Stimulated activated CD4-positive, alpha-beta T cell treated with anti-CD3 and anti-CD28 coated beads, Interleukin-4, amount 100 ng/mL, for 24 hours (primary cell): ENCODE measurements at regions not wholly inside any gene's neighbourhood (a gene's known extent, or its start where the extent isn't known, plus 50 kb on each side); places are given as distances from the start of the nearest gene placed in this dataset.

Experiments
- DNase-seq: peaks from one replicate; pipeline ENCODE4 v3.0.0-alpha.2; 2020

DNA sequence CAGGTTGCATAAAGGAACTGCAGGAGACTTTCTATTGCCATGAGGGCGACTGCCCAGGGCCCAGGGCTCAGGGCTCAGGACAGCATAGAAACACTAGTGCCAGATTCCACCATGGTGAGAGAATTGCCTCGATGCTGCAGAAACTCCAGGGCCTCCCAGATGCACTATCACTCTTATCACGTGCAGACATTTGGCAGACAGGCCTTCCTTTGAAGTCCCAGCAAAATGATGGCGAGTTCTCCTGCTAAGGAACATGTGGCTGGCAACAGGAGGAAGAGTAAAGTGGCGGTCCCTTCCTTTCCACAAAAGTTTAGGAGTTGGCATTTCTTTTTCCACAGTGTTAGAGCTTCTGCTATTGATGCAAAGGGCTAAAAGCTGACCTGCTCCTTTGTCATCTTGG is 214.0 kb upstream of the LNX1 start:
- no peak for DNase-seq

DNA sequence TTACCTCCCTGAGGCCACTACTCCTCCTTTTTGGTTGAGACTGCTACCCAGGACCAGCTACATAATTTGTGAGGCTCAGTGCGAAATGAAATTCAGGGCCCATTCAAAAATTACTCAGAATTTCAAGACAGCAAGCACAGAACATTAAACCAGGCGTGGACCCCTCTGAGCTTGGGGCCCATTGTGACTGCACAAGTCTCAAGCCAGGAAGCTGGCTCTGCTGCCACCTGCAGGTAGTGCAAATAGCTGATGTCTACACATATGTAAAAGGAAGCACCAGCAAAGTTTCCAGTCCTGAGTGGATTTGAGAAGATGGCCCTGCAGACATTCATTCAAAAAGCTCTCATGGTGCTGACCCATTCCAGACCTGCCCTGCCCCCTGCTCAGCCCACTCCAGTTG is 213.4 kb upstream of the LNX1 start:
- peak; percentile 7 for DNase-seq

DNA sequence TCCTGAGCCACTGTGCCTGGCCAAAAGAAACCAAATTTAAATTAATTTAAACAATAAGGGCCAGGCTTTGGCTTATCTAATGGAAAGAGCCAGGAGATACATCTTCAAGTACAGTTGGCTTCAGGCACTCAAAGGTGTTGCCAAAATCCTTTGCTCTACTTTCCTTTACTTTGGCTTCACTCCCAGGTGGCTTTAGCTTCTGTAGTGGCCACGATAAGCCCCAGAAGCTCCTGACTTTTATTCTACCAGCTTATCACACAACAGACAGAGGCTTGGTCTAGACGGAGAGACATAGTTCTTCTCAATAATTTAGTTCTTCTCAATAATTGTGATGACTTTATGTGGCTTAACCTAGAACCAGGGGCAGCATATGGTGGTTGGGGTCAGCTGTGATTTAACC is 211.2 kb upstream of the LNX1 start:
- no peak for DNase-seq

DNA sequence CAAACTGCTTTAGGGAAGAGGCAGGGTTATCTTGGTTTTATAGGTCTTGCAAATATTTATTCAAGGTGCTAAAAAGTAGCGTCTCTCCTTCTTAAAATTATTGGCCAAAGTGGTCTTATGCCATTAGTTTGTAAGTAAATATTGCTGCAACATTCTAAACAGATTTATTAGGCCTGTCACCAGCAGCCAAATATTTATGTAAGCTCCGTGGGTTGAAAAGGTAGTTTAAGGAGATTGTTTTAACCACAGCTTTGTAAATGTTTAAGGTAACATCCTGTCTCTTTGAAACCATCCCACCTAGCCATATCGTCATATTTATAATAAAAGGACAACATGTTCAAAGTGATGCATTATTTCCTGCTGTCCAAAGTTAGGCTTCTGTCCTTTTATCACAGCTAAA is 210.1 kb upstream of the LNX1 start:
- no peak for DNase-seq

DNA sequence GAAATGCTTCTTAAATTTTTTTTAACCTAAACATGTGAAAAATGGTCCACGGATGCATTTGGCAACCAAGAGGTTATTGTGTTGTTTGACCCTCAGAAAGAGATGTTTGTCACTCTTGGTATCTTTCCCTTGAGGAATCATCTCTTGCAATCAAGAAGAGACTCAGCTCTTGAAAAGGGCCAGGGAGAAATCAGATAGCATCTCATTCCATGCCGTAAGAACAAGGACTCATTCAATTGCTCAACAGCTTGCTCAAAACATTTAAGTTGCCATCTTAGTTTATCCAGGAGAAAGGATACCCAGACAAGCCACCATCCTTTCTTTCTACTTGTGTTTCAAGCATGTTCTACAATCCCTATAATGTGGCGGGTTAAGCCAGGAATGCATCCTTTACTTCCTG is 209.5 kb upstream of the LNX1 start:
- DNase-seq: no peak

DNA sequence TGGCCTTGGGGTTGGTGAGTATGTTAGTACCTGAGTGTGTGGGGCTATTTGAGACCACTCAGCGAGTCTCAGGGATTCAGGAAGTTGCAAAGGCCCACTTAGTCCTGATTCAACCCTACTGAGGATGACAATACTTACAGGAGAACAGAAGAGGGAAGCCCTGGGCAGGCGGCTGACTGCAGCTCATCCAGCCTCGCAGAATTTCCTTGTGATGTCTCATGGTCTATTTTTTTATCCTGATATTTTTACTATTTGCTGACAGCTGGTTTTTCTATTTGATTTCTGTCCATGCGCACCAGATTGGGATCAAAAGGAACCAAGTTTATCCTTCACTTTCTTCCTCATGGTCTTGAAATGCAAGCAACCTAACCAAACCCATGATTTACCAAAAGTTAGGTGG is 201.8 kb upstream of the LNX1 start:
- DNase-seq: no peak

DNA sequence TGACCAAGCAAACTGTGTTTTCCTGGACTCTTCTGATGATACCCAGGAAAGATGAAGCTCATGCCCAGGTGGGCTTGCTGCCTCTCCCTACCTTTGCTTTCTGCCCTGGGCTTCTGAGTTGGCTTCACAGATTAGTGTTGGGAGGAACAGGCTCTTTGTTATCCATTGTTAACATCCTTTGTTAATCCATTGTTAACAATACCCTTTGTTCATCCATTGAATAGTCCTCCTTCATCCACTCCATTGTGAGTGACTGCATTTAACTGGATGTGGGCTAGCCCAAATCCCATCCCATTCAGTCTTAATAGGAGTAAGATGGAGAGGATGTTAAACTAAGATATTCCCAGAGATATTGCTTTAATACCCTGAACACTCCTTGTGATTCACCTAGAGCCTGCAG is 199.0 kb upstream of the LNX1 start:
- no peak for DNase-seq

DNA sequence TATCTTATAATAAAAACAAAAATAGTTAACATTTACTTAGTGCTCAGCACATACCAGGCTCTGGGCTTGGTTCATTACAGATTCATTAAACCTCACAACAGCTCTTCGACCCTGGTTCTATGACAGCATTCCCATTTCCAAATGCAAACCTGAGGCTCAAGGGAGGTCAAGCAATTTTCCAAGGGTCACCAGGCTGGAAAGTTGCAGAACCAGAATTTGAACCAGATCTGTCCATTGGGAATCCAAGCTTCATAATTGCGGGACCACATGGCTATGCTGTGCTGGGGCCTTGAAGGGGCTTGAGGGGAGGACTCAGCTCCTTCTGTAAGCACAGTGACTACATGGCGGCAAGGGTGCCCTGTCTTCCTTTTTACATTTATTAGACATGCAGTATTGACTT is 197.3 kb upstream of the LNX1 start:
- DNase-seq: no peak

DNA sequence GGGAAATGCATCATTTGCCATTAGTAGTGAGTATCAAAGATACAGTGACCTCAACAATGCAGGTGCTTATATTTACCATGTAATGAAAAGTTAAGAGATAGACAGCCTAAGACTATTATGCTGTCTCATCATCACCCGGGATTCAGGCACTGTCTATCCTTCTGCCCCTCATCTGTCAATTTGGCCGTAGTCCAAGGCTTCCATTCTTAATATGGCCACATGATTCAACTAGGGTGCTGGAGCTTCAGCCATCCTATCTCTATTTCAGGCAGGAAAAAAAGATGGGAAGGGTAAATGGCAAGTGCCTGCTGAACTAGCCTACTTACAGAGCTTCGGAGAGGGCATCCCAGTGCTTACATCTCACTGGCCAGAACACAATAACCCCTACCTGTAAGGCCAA is 196.7 kb upstream of the LNX1 start:
- DNase-seq: no peak

DNA sequence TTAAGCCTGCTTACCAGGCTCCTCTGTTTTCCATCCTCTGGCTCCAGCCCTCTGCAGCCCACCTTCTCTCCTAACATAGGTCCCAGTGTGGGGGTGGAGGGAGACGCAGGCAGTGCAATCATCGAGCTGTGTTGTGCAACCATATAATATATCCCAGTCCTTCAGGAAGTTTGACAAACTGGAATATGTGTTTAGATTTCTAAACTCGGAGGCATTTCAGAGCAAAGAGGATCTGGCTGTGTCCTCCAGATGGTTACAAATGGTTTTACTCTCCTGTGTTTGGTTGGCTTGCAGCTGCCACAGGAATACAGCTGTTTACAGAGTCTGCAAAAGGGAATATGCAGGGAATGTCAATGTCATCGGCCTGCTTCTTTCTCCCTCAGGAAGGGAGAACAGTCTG is 195.3 kb upstream of the LNX1 start:
- DNase-seq: no peak

DNA sequence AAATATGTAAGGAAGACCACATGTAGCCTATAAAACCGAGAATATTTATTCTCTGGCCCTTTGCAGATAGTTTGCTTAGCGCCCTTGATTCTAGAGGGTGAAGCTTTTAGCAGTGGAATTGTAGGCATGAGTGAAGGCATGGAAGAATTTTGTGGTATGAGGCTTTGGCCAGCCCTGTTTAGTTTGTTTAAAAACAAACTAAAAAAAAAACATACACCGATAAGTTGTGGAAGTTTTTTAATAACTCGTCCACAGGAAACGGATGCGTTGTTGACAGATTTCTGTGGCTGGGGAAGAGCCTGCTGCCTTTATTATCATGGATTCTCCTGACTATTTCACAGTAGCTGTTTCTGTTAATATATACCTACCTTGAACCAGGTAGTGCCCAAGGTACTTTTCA is 194.7 kb upstream of the LNX1 start:
- DNase-seq: no peak

DNA sequence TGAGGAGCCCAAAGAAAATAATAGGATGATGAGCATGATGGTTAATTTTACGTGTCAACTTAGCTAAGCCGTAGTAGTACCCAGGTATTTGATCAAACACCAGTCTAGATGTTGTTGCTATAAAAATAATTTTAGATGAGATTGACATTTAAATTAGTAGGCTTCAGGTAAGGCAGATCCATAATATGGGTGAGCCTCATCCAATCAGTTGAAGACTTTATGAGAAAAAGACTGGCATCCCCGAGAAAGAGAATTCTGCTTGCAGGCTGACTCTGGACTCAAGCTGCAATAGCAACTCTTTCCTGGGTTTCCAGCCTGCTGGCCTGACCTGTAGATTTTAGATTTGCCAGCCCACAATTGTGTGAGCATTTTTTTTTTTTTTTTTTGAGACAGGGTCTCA is 192.8 kb upstream of the LNX1 start:
- no peak for DNase-seq

DNA sequence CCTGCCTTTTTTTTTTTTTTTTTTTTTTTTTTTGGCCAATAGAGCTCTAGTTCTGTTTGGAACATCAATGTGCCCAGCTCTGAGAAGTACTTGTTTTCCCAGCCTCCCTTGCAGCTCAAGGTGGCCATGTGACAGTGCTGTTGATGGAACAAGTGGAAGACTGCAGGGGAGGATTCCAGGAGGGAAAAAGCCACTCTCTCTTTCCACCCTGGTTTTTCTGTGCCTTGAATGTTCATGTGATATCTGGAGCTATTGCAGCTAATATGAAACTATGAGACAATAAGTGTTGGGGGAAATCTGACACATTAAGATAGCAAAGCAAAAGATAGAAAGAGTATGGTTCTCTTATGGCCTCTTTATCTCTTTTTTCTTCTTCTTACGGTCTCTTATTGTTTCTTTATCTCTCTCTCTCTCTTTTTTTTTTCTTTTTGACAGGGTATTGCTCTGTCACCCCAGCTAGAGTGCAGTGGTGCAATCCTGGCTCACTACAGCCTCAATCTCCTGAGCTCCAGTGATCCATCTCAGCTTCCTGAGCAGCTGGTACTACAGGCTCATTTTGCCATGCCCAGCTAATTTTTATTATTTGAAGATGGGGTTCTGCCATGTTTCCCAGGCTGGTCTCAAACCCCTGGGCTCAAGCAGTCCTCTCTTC is 192.0 kb upstream of the LNX1 start:
- DNase-seq: no peak

DNA sequence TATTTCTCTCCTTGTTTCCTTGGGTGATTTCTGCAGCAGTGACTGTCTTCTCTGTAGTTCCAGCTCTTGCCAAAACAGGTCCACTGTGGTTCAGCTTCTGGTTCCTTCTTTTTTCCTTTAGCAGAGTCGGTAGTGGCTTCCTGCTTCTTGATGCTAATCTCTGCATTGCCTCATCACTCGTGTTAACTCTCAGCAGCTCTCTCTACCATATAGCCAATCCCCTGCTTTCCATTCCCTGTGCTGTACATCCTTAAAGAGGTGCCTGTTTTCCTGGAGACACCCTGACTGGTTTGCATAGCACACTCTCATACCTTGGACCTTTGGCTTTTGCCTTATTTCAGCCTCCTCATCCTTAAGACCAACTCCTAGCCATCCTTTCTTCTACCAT is 191.2 kb upstream of the LNX1 start:
- no peak for DNase-seq

DNA sequence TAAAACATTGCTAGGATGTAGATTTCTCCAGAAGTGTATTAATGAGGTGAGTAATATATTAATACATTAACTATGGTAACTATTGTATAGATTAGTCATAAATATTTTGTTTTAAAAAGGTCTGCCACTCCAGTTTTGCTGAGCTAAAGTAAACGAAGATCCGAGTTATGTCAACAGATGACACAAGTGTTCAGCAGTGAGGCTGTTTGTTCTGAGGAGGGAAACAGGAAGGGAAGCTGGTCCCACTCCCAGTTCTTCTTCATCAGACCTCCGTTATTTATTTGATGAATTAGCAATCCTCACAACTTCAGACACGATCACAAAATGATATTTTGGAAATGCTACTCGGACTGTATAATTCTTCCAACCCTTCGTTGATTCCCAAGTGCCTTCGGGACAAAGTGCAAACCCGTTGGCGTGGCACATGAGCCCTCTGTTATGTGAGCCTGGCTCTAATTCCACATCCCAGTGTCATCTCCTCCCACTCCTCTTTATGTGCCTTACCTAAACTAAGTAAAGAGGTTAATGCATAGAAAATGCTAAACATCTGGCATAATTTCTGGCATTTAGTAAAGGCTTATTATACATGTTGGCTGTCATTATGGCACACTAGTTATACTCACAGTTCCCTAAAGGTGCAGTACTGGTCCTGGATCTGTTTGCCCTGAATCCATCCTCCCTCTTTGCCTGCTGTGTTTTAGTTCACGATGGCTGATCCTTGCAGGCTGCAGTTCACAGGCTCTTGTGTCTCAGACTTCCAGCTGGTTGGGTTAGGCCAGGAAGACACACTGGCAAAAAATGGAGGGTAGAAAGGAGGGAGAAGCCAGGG is 190.6 kb upstream of the LNX1 start:
- no peak for DNase-seq

DNA sequence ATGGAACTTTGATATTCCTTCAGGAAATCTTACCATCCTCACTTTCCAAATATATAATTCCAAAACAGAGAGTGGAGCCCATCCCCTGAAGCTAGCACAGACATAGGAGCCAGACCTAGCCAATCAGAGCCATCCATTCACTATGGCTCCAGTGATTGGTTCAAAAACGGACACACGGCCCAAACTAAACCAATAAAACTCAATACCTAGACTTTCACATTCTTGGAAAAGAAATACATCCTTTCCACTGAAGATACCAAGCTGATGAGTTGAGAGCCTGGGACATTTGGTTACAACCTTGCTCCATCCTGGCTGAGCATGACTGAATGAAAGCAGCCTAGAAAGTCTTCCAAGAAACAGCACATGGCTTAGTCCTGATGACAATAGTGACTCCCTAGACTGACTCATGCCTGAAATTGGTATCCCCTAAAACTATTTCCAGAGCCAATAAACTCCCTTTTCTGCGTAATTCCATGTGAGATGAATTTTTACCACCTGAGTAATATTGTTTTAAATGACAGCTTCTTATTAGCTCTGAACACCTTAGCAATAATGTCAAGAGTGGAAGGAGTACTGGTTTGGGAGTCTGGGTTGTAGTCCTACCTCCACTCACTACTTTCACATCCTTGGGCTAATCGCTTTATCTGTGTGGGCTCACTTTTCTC is 189.6 kb upstream of the LNX1 start:
- DNase-seq: no peak

DNA sequence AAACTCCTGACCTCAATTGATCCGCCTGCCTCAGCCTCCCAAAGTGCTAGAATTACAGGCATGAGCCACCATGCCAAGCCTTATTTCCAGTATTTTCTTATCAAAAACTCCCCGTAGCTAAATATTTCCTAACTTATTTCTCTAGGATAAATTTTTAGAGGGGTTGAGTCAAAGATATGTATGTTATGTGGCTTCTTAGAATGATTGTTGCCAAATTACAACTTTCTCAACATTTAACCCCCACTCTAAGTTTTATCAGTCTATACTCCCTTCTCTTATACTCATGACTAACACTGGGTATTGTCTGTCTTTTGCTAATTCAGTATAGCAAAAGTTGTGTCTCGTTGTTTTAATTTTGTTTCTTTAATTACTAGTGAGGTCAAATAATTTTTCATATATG is 187.7 kb upstream of the LNX1 start:
- no peak for DNase-seq

DNA sequence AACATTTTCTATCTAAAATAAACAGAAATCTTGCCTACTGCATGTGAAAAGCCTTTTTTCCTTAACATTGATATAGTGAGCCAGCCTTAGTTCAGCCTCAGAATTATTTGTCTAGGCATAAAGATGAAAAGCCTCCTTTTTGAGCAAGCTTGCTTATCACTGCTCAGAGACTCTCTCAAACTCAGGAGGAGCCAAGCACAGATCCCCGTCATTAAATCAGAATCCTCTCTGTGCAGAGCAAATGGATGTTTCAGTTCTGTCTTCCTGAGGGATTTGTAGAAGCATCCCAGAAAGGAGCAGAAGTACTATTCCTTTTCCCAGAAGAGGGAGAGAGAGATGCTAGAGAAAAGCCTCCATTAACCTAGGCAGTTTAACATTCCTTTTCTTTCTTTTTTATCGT is 186.9 kb upstream of the LNX1 start:
- DNase-seq: no peak

DNA sequence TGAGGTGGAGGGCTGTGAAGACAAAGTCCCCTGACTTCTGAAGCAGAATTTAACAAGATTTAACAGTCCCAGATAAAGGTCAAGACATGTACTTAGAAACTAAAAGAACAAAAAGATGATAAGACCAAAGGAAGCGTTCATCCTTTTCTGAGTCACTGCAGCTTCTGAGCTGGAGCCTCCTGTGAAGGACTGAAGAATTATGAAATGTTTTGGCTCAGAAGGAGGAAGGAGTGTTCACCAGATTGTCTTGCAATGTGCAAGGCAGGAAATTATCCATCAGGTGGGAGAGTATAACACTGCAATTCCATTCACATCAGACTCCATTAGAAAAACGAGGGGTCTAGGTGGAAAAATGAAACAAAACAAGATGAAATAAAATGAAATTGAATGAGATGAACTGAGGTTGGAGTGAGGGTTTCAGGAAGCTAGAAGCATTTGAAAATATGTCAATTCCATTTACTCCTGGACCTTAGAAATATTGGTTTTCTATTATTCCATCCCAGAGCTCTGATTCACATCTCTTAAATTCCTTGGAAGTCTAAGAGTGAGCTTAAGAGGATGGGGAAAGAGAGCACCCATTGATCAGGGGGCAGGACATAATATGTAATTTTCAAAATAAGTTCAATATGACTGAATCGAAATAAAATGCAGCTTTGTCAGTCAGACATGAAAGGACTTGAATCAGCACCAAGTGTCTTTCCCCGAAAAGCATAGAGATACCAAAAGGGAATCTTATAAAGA is 186.1 kb upstream of the LNX1 start:
- no peak for DNase-seq

DNA sequence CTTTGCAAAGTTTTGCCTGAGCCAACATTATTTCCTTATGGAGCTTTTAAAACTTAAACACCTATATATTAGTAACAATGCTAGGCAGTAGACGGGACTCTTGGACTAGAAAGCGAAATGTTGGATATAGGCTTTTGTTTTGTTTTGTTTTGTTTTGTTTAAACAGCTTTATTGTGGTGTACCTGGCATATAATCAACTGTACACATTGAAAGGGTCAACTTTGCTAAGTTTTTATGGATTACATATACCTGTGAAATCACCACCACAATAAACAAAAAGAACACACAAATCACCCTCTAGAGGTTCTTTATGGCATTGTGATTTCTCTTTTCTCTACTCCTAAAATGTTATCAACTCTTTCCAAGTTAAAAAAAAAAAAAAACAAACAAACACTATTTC is 184.9 kb upstream of the LNX1 start:
- DNase-seq: no peak

DNA sequence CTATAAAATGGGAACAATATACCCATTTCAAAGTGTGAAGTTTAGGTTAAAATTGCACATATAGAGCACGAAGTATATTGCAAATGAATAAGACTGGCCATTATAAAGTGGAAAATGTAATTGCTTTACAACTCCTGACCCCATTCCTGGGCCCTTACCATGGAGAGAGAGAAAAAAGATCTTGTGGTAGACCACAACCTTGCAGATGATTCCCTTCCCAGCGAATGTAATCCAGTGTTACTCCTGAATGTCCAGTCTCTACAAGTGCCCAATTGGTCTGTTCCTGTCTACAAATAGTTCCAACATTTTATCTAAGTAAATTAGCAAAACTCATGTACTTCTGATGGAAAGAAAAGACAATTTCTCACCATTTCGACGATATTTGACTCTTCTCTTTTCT is 184.1 kb upstream of the LNX1 start:
- no peak for DNase-seq

DNA sequence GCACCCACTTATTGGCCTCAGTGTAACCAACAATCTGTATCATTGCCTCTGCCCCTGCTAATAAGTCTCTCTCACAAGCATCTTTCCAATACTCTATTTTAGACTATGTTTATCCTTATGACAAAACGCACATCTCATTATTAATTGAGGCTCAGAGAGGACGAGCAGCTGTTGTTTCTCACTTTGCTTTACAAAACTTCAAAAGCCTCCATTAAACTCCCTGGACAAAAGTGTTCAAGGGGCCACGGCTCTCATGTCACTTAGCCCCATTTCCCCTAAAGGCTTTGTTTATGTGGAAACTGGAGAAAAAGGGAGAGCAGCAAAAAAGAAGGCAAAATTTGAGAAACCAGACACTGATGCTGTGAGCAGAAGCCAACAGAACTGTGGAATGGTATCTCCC is 180.0 kb upstream of the LNX1 start:
- DNase-seq: no peak

DNA sequence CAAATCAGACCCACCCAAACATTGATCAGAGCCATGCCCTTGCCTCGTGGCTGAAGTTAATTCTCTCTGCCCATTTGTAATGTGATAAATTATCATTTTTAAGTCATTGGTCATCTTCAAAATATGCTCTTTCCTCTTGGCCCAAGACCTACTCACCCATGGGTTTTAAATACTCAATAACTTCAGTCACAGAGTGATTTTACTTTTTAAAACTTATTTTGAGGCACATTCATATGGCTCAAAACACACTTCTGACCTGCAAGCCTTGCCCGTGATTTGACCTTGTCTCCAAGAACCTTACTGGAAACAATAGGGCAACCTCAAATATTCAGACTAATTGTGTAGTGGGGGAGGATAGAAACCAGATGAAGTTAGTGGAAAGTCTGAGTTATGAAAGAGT is 176.2 kb upstream of the LNX1 start:
- DNase-seq: no peak
